H1 (cell line): ENCODE measurements at regions not wholly inside any gene's neighbourhood (a gene's known extent, or its start where the extent isn't known, plus 50 kb on each side); places are given as distances from the start of the nearest gene placed in this dataset.

ENCODE experiments used
- CBX5 ChIP-seq: fragments of 300-800, 300-1000 bp; sonication (generic); IDR thresholded peaks from 2 replicates; pipeline ENCODE4 v1.7.1; 2016; ENCODE audit warnings: antibody characterized with exemption, low read length, low read depth
- CBX8 ChIP-seq: fragments of 300-800, 300-1000 bp; sonication (generic); IDR thresholded peaks from 2 replicates; pipeline ENCODE4 v1.7.1; 2016; ENCODE audit warnings: low read depth, low read length, borderline replicate concordance
- CEBPB ChIP-seq: IDR thresholded peaks from 2 replicates; pipeline ENCODE4 v1.6.1; 2012; ENCODE audit warnings: low read depth, low read length
- CHD2 ChIP-seq: IDR thresholded peaks from 2 replicates; pipeline ENCODE4 v1.6.1; 2012; ENCODE audit warnings: low read length, improper control_type of control experiment
- CHD7 ChIP-seq: fragments of 300-600 bp; sonication (generic); IDR thresholded peaks from 2 replicates; pipeline ENCODE4 v1.7.1; 2012; ENCODE audit warnings: low read length, moderate library complexity, mild to moderate bottlenecking, inconsistent platforms; ENCODE audit not compliant: insufficient replicate concordance
- CTCF ChIP-seq, 3 experiments: IDR thresholded peaks; 1 replicate in 2 of 3; 2 replicates in 1 of 3; pipeline versions ENCODE4 v1.5.1 to v1.6.1; 2011; ENCODE audit warnings: low read length in 3 of 3, mild to moderate bottlenecking in 3 of 3, inconsistent platforms in 2 of 3, low read depth in 1 of 3, moderate library complexity in 1 of 3; ENCODE audit not compliant: insufficient read depth in 1 of 3; ENCODE audit errors: control extremely low read depth in 1 of 3
- MAFK ChIP-seq: IDR thresholded peaks from 2 replicates; pipeline ENCODE4 v1.6.1; 2012; ENCODE audit warnings: low read depth, mild to moderate bottlenecking, improper control_type of control experiment, low read length
- TAF7 ChIP-seq: optimal IDR thresholded peaks from 2 replicates; pipeline ENCODE3; 2011; ENCODE audit warnings: low read depth, mild to moderate bottlenecking, inconsistent platforms, low read length, moderate library complexity, borderline replicate concordance
- USF2 ChIP-seq: IDR thresholded peaks from 2 replicates; pipeline ENCODE4 v1.6.1; 2011; ENCODE audit warnings: low read length, improper control_type of control experiment

- no peak for TF ChIP-seq CHD7
- no peak for TF ChIP-seq MAFK
- no peak for TF ChIP-seq USF2
- no peak for TF ChIP-seq CBX5
- TF ChIP-seq CEBPB, result no peak
- no peak for TF ChIP-seq CHD2
- no peak for TF ChIP-seq CBX8
- no peak for TF ChIP-seq TAF7
- TF ChIP-seq CTCF (IDR thresholded peaks at IDR 0.05; ENCODE audit: control extremely low read depth in 1 of 3, insufficient read depth in 1 of 3, low read depth in 1 of 3, low read length in 3 of 3), result no peak
Observed at GRCh38 chr15:37261685-37262084, 161.3 kb upstream of the MEIS2 start (continued).
